H9 (cell line): ENCODE measurements at regions not wholly inside any gene's neighbourhood (a gene's known extent, or its start where the extent isn't known, plus 50 kb on each side); places are given as distances from the start of the nearest gene placed in this dataset.

ENCODE experiments used
- DNase-seq: peaks from one replicate; pipeline ENCODE4 v3.0.0-alpha.2; 2017
- H2AFZ ChIP-seq: one replicate; pipeline ENCODE4 v1.6.1; 2013; ENCODE audit warnings: mild to moderate bottlenecking, low read length, control low read depth, moderate library complexity
- H2AK5ac ChIP-seq: 2 replicates; pipeline ENCODE4 v1.6.1; 2013; ENCODE audit warnings: low read length, control low read depth, mixed read lengths; ENCODE audit not compliant: insufficient read length
- H2BK120ac ChIP-seq: one replicate; pipeline ENCODE4 v1.6.1; 2013; ENCODE audit warnings: low read depth, mild to moderate bottlenecking, low read length, control low read depth, inconsistent platforms; ENCODE audit not compliant: poor library complexity, severe bottlenecking
- H2BK12ac ChIP-seq: 2 replicates; pipeline ENCODE4 v1.6.1; 2013; ENCODE audit warnings: low read length, control low read depth, mixed read lengths, low read depth; ENCODE audit not compliant: insufficient read length
- H2BK15ac ChIP-seq: 2 replicates; pipeline ENCODE4 v1.6.1; 2013; ENCODE audit warnings: low read depth, low read length, control low read depth
- H2BK20ac ChIP-seq: one replicate; pipeline ENCODE4 v1.6.1; 2013; ENCODE audit warnings: low read depth, mild to moderate bottlenecking, low read length, control low read depth, inconsistent platforms; ENCODE audit not compliant: poor library complexity, severe bottlenecking
- H2BK5ac ChIP-seq: 2 replicates; pipeline ENCODE4 v1.6.1; 2013; ENCODE audit warnings: low read length, control low read depth, mixed read lengths; ENCODE audit not compliant: insufficient read length
- H3K14ac ChIP-seq: 2 replicates; pipeline ENCODE4 v1.6.1; 2013; ENCODE audit warnings: low read length, control low read depth; ENCODE audit not compliant: insufficient read depth
- H3K18ac ChIP-seq: 2 replicates; pipeline ENCODE4 v1.6.1; 2013; ENCODE audit warnings: low read depth, mild to moderate bottlenecking, mixed read lengths, low read length, control low read depth; ENCODE audit not compliant: insufficient read length
- H3K23ac ChIP-seq: 2 replicates; pipeline ENCODE4 v1.6.1; 2013; ENCODE audit warnings: low read length, control low read depth, mixed read lengths, low read depth; ENCODE audit not compliant: insufficient read length
- H3K23me2 ChIP-seq: 2 replicates; pipeline ENCODE4 v1.6.1; 2013; ENCODE audit warnings: low read depth, mild to moderate bottlenecking, mixed read lengths, low read length, control low read depth; ENCODE audit not compliant: insufficient read length, poor library complexity, severe bottlenecking
- H3K27ac ChIP-seq: 2 replicates; pipeline ENCODE4 v1.5.1; 2013; ENCODE audit warnings: low read length, control low read depth, mixed read lengths, low read depth; ENCODE audit not compliant: insufficient read length
- H3K27me3 ChIP-seq: 2 replicates; pipeline ENCODE4 v1.6.1; 2013; ENCODE audit warnings: low read length, control low read depth, inconsistent platforms; ENCODE audit not compliant: insufficient read depth
- H3K4ac ChIP-seq: 2 replicates; pipeline ENCODE4 v1.6.1; 2013; ENCODE audit warnings: low read depth, mild to moderate bottlenecking, control low read depth, inconsistent platforms, low read length, moderate library complexity
- H3K4me1 ChIP-seq: 2 replicates; pipeline ENCODE4 v1.6.1; 2013; ENCODE audit warnings: low read length, control low read depth, inconsistent platforms; ENCODE audit not compliant: insufficient read depth
- H3K4me2 ChIP-seq: 2 replicates; pipeline ENCODE4 v1.6.1; 2013; ENCODE audit warnings: low read length, control low read depth, mixed read lengths; ENCODE audit not compliant: insufficient read length, insufficient read depth
- H3K56ac ChIP-seq: 2 replicates; pipeline ENCODE4 v1.6.1; 2013; ENCODE audit warnings: low read depth, mild to moderate bottlenecking, mixed read lengths, low read length, control low read depth; ENCODE audit not compliant: insufficient read length
- H3K79me1 ChIP-seq: 2 replicates; pipeline ENCODE4 v1.6.1; 2013; ENCODE audit warnings: low read depth, mild to moderate bottlenecking, moderate library complexity, low read length, control low read depth, inconsistent platforms; ENCODE audit not compliant: insufficient read depth, poor library complexity, severe bottlenecking
- H3K79me2 ChIP-seq: 2 replicates; pipeline ENCODE4 v1.6.1; 2013; ENCODE audit warnings: low read length, control low read depth, inconsistent platforms; ENCODE audit not compliant: insufficient read depth
- H3K9ac ChIP-seq: 2 replicates; pipeline ENCODE4 v1.6.1; 2013; ENCODE audit warnings: low read length, control low read depth, mixed read lengths; ENCODE audit not compliant: insufficient read length; ENCODE audit errors: extremely low read depth
- H3K9me3 ChIP-seq: one replicate; pipeline ENCODE4 v1.6.1; 2013; ENCODE audit warnings: low read depth, low read length, inconsistent platforms; ENCODE audit not compliant: control insufficient read depth
- H3T11ph ChIP-seq: one replicate; pipeline ENCODE4 v1.6.1; 2013; ENCODE audit warnings: mild to moderate bottlenecking, low read length, control low read depth, inconsistent platforms
- H4K20me1 ChIP-seq: one replicate; pipeline ENCODE4 v1.6.1; 2013; ENCODE audit not compliant: control insufficient read depth, insufficient read length, insufficient read depth
- H4K5ac ChIP-seq: 2 replicates; pipeline ENCODE4 v1.6.1; 2013; ENCODE audit warnings: low read depth, mild to moderate bottlenecking, mixed read lengths, low read length, control low read depth; ENCODE audit not compliant: insufficient read length
- H4K8ac ChIP-seq: replicated peaks from 2 replicates; pipeline ENCODE4 v1.6.1; 2013; ENCODE audit warnings: low read length, control low read depth, mixed read lengths, low read depth; ENCODE audit not compliant: insufficient read length
- H4K91ac ChIP-seq: 2 replicates; pipeline ENCODE4 v1.6.1; 2013; ENCODE audit warnings: low read depth, mild to moderate bottlenecking, moderate library complexity, mixed read lengths, low read length, control low read depth; ENCODE audit not compliant: insufficient read length
- H3K27ac Mint-ChIP-seq, 3 experiments: 2 replicates in 2 of 3; 3 replicates in 1 of 3; pipeline ENCODE4 v1.8.0; 2020 to 2021; ENCODE audit warnings: mixed read lengths in 3 of 3, mild to moderate bottlenecking in 1 of 3, moderate library complexity in 1 of 3
- H3K27me3 Mint-ChIP-seq: 2 replicates; pipeline ENCODE4 v1.8.0; 2021; ENCODE audit warnings: low read depth, mild to moderate bottlenecking, moderate library complexity, mixed read lengths
- H3K36me3 Mint-ChIP-seq, 3 experiments: 2 replicates in 2 of 3; 3 replicates in 1 of 3; pipeline ENCODE4 v1.8.0; 2020 to 2021; ENCODE audit warnings: low read depth in 3 of 3, mixed read lengths in 3 of 3; ENCODE audit not compliant: insufficient read depth in 1 of 3
- H3K4me1 Mint-ChIP-seq, 2 experiments: 2 replicates each; pipeline ENCODE4 v1.8.0; 2020; ENCODE audit warnings: mixed read lengths in 2 of 2
- H3K4me3 Mint-ChIP-seq, 2 experiments: 2 replicates in 1 of 2; 3 replicates in 1 of 2; pipeline ENCODE4 v1.8.0; 2020 to 2021; ENCODE audit warnings: mild to moderate bottlenecking in 2 of 2, mixed read lengths in 2 of 2, moderate library complexity in 1 of 2
- H3K9me3 Mint-ChIP-seq, 2 experiments: 2 replicates in 1 of 2; 3 replicates in 1 of 2; pipeline ENCODE4 v1.8.0; 2020; ENCODE audit warnings: mild to moderate bottlenecking in 2 of 2, mixed read lengths in 2 of 2, moderate library complexity in 1 of 2
- WGBS: extraction: QIAGEN DNeasy Blood & Tissue Kit; methylation state at CpG from one replicate; pipeline ENCODE4 v1.1.7; 2013; ENCODE audit warnings: missing lambda C conversion rate, low lambda C conversion rate, mixed read lengths; ENCODE audit not compliant: insufficient read length; ENCODE audit errors: extremely low coverage; 5-methylcytosine and 5-hydroxymethylcytosine counted together
- TF ChIP-seq, protein P1 (sequence below): fragments of 200-600 bp; sonication (generic); conservative IDR thresholded peaks from 3 replicates; pipeline ENCODE4 v1.8.0; 2021; ENCODE audit warnings: antibody characterized with exemption, mild to moderate bottlenecking

DNA sequence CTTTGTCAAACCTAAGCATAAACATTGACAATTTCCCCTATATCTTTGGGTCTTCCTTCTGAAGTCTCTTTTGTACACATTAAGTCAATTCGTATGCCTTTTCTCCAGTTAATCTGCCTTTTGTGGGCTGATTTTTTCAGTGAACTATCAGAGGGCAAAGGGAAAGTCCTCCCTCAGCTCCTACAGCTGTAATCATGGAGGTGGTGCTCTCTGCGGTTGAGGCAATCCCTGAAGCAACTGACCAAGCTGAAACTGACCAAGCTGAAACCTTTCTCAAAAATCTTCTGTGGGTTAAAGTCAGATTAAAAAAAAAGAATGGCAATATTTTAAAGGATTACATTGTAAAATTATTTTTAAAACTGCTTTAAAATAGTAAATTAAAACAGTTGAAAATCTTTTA lies 105.8 kb upstream of the DNAJC10 start:
- Histone ChIP-seq H3K9me3 (no peaks in the 10 kb centered on the region), H3K9ac (no peak overlapping the region), H2BK120ac (no peak overlapping the region), H3K4me1 (no peaks in the 10 kb centered on the region), H3K23ac (no peak overlapping the region), H3K23me2 (no peaks in the 10 kb centered on the region), H4K5ac (no peak overlapping the region), H2BK12ac (no peak overlapping the region), H4K8ac (no peak overlapping the region), H3K79me2 (no peaks in the 10 kb centered on the region), H2BK20ac (no peak overlapping the region), H3K18ac (no peak overlapping the region), H3K4ac (no peak overlapping the region), H3K27ac (no peak overlapping the region), H3T11ph (no peak overlapping the region), H4K91ac (no peak overlapping the region), H3K27me3 (no peaks in the 10 kb centered on the region), H3K56ac (no peak overlapping the region), H3K14ac (no peak overlapping the region), H2BK5ac (no peak overlapping the region), H4K20me1 (no peaks in the 10 kb centered on the region), H3K79me1 (no peaks in the 10 kb centered on the region), H2AK5ac (no peak overlapping the region), H2AFZ (no peak overlapping the region), H3K4me2 (no peak overlapping the region), H2BK15ac (no peak overlapping the region)
- TF ChIP-seq, protein P1, sequence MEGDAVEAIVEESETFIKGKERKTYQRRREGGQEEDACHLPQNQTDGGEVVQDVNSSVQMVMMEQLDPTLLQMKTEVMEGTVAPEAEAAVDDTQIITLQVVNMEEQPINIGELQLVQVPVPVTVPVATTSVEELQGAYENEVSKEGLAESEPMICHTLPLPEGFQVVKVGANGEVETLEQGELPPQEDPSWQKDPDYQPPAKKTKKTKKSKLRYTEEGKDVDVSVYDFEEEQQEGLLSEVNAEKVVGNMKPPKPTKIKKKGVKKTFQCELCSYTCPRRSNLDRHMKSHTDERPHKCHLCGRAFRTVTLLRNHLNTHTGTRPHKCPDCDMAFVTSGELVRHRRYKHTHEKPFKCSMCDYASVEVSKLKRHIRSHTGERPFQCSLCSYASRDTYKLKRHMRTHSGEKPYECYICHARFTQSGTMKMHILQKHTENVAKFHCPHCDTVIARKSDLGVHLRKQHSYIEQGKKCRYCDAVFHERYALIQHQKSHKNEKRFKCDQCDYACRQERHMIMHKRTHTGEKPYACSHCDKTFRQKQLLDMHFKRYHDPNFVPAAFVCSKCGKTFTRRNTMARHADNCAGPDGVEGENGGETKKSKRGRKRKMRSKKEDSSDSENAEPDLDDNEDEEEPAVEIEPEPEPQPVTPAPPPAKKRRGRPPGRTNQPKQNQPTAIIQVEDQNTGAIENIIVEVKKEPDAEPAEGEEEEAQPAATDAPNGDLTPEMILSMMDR = no peak
- WGBS = no CpG with 5 or more reads among the region's 2 CpGs
- Mint-ChIP-seq H3K9me3 (no peaks in the 10 kb centered on the region; a peak in 2 of 5 replicates), H3K27me3 (no peaks in the 10 kb centered on the region), H3K36me3 (peaks cover 0 to 2% (median 0%) of the 10 kb centered on the region in 3 experiments; a peak in 1 of 7 replicates), H3K27ac (no peak overlapping the region), H3K4me3 (no peak overlapping the region), H3K4me1 (peaks cover 0 to 3% of the 10 kb centered on the region in 2 experiments; a peak in 1 of 4 replicates)
- no peak for DNase-seq
